NB4 (cell line): ENCODE measurements at regions not wholly inside any gene's neighbourhood (a gene's known extent, or its start where the extent isn't known, plus 50 kb on each side); places are given as distances from the start of the nearest gene placed in this dataset.

Experiments
- CTCF ChIP-seq: IDR thresholded peaks from one replicate; pipeline ENCODE4 v1.5.1; 2012; ENCODE audit warnings: low read depth, low read length
- MYC ChIP-seq: IDR thresholded peaks from 2 replicates; pipeline ENCODE4 v1.6.1; 2011; ENCODE audit warnings: low read depth, low read length

GRCh38 chr3:132189601-132190000, 127.6 kb upstream of the ACP3 start:
- TF ChIP-seq CTCF (no peak), MYC (no peak)
